ENCODE measurements at regions not wholly inside any gene's neighbourhood (a gene's known extent, or its start where the extent isn't known, plus 50 kb on each side); places are given as distances from the start of the nearest gene placed in this dataset.

GRCh38 chr2:65660340-65660739 lies 227.9 kb upstream of the SPRED2 start:
- no peaks in the 10 kb centered on the region for H3F3A ChIP-seq (ENCODE audit: insufficient read depth)
- H3K27ac ChIP-seq (ENCODE audit: low read depth, low read length) = no peak overlapping the region

GRCh38 chr2:65658881-65659280 lies 226.5 kb upstream of the SPRED2 start:
- Histone ChIP-seq H3K27ac (ENCODE audit: low read depth, low read length) (no peak overlapping the region), H3K9me2 (replicated peaks; ENCODE audit: insufficient read depth, low read length) (no peaks in the 10 kb centered on the region), H3K9ac (ENCODE audit: low read length) (no peak overlapping the region), H3K4me3 (ENCODE audit: insufficient read depth, low read length, poor library complexity, severe bottlenecking) (no peak overlapping the region), H3K4me2 (ENCODE audit: low read depth, low read length, poor library complexity, severe bottlenecking) (no peak overlapping the region), H3K36me3 (ENCODE audit: low read length) (no peaks in the 10 kb centered on the region), H3K9me3 (ENCODE audit: insufficient read depth, low read length) (no peaks in the 10 kb centered on the region), H4K20me1 (ENCODE audit: low read depth, low read length) (no peaks in the 10 kb centered on the region), H3K27me3 (ENCODE audit: low read length) (no peaks in the 10 kb centered on the region), H3K79me2 (ENCODE audit: insufficient read depth, low read length) (no peaks in the 10 kb centered on the region), H3F3A (ENCODE audit: insufficient read depth) (no peaks in the 10 kb centered on the region), H2AFZ (ENCODE audit: low read depth, low read length, severe bottlenecking) (no peak overlapping the region)
- no peak for TF ChIP-seq EZH2phosphoT487 (conservative IDR thresholded peaks at IDR 0.05; ENCODE audit: low read length)
- TF ChIP-seq, protein P1, sequence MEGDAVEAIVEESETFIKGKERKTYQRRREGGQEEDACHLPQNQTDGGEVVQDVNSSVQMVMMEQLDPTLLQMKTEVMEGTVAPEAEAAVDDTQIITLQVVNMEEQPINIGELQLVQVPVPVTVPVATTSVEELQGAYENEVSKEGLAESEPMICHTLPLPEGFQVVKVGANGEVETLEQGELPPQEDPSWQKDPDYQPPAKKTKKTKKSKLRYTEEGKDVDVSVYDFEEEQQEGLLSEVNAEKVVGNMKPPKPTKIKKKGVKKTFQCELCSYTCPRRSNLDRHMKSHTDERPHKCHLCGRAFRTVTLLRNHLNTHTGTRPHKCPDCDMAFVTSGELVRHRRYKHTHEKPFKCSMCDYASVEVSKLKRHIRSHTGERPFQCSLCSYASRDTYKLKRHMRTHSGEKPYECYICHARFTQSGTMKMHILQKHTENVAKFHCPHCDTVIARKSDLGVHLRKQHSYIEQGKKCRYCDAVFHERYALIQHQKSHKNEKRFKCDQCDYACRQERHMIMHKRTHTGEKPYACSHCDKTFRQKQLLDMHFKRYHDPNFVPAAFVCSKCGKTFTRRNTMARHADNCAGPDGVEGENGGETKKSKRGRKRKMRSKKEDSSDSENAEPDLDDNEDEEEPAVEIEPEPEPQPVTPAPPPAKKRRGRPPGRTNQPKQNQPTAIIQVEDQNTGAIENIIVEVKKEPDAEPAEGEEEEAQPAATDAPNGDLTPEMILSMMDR (IDR thresholded peaks at IDR 0.05; ENCODE audit: insufficient read depth, low read length, poor library complexity, severe bottlenecking) = no peak

More at GRCh38 chr2:65660340-65660739, 227.9 kb upstream of the SPRED2 start:
- H3K9me2 ChIP-seq (replicated peaks; ENCODE audit: insufficient read depth, low read length) = no peaks in the 10 kb centered on the region
- H3K27me3 ChIP-seq (ENCODE audit: low read length) = no peaks in the 10 kb centered on the region
- H3K4me3 ChIP-seq (ENCODE audit: insufficient read depth, low read length, poor library complexity, severe bottlenecking) = no peak overlapping the region
- no peaks in the 10 kb centered on the region for H4K20me1 ChIP-seq (ENCODE audit: low read depth, low read length)
- no peaks in the 10 kb centered on the region for H3K79me2 ChIP-seq (ENCODE audit: insufficient read depth, low read length)
- TF ChIP-seq, protein P1 (IDR thresholded peaks at IDR 0.05; ENCODE audit: insufficient read depth, low read length, poor library complexity, severe bottlenecking) = no peak
- no peak for TF ChIP-seq EZH2phosphoT487 (conservative IDR thresholded peaks at IDR 0.05; ENCODE audit: low read length)
- H2AFZ ChIP-seq (ENCODE audit: low read depth, low read length, severe bottlenecking) = no peak overlapping the region
- no peaks in the 10 kb centered on the region for H3K9me3 ChIP-seq (ENCODE audit: insufficient read depth, low read length)
- no peaks in the 10 kb centered on the region for H3K36me3 ChIP-seq (ENCODE audit: low read length)
- H3K4me2 ChIP-seq (ENCODE audit: low read depth, low read length, poor library complexity, severe bottlenecking) = no peak overlapping the region
- H3K9ac ChIP-seq (ENCODE audit: low read length) = no peak overlapping the region

- Histone ChIP-seq H3K27ac (ENCODE audit: low read depth, low read length) (no peak overlapping the region), H2AFZ (ENCODE audit: low read depth, low read length, severe bottlenecking) (no peak overlapping the region), H3K9me3 (ENCODE audit: insufficient read depth, low read length) (no peaks in the 10 kb centered on the region), H3K36me3 (ENCODE audit: low read length) (no peaks in the 10 kb centered on the region), H4K20me1 (ENCODE audit: low read depth, low read length) (no peaks in the 10 kb centered on the region), H3K4me2 (ENCODE audit: low read depth, low read length, poor library complexity, severe bottlenecking) (no peak overlapping the region), H3F3A (ENCODE audit: insufficient read depth) (no peaks in the 10 kb centered on the region), H3K9me2 (replicated peaks; ENCODE audit: insufficient read depth, low read length) (no peaks in the 10 kb centered on the region), H3K9ac (ENCODE audit: low read length) (no peak overlapping the region), H3K79me2 (ENCODE audit: insufficient read depth, low read length) (no peaks in the 10 kb centered on the region), H3K4me3 (ENCODE audit: insufficient read depth, low read length, poor library complexity, severe bottlenecking) (no peak overlapping the region), H3K27me3 (ENCODE audit: low read length) (no peaks in the 10 kb centered on the region)
- TF ChIP-seq, protein P1 (IDR thresholded peaks at IDR 0.05; ENCODE audit: insufficient read depth, low read length, poor library complexity, severe bottlenecking) = no peak
- no peak for TF ChIP-seq EZH2phosphoT487 (conservative IDR thresholded peaks at IDR 0.05; ENCODE audit: low read length)
Observed at GRCh38 chr2:65658266-65658665, 225.9 kb upstream of the SPRED2 start.
